Stimulated activated CD4-positive, alpha-beta T cell treated with anti-CD3 and anti-CD28 coated beads, Interleukin-2, amount 100 ng/mL, for 4 hours (primary cell): ENCODE measurements at regions not wholly inside any gene's neighbourhood (a gene's known extent, or its start where the extent isn't known, plus 50 kb on each side); places are given as distances from the start of the nearest gene placed in this dataset.
A peak's percentile ranks its signal among the peaks of the same experiment; 100 is the strongest.
"Not testable (repeated sequence)": the region's sequence is repeated elsewhere in the genome, so short reads cannot be mapped to it uniquely, and the experiment has no call there.

Source experiments
- DNase-seq: peaks from one replicate; pipeline ENCODE4 v3.0.0-alpha.2; 2020; ENCODE audit warnings: low read depth

GRCh38 chr21:29396951-29397455 lies 98.3 kb downstream of the BACH1 start:
- DNase-seq: no peak

DNA sequence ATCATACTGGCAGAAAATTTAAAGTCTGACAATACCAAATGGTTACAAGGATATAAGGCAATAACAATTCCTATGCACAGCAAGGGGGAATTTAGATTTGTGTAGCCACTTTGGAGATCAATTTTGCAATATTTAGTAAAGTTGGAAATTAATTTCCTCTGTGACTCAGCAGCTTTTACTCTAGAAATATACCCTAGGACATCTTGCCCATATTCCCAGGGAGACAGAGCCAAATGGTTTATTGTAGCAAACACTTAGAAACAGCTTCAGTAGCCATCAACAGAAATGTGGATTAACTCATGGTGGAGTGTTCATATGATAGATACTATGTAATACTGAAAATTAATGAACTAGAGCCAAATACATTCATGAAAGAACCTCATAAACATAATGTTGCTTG lies 104.6 kb downstream of the BACH1 start:
- DNase-seq: no peak

GRCh38 chr21:29403922-29404538 lies 105.3 kb downstream of the BACH1 start:
- DNase-seq: no peak

DNA sequence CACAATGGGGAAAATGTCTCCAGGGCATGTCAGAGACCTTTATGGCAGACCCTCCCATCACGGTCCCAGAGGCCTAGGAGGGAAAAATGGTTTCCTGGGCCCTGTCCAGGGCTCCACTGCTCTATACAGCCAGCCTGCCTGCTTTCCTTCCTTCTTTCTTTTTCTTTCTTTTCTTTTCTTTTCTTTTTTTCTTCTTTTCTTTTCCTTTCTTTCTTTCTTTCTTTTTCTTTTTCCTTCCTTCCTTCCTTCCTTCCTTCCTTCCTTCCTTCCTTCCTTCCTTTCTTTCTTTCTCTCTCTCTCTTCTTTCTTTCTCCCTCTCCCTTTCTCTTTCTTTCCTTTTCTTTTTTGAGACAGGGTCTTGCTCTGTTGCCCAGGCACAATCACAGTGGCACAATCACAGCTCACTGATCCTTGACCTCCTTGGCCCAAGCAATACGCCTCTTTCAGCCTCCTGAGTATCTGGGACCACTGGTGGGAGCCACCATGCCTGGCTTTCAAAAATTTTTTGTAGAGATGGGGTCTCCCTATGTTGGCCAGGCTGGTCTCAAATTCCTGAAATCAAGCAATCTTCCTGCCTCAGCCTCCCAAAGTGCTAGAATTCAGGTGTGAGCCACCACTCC lies 106.9 kb downstream of the BACH1 start:
- DNase-seq: no peak

DNA sequence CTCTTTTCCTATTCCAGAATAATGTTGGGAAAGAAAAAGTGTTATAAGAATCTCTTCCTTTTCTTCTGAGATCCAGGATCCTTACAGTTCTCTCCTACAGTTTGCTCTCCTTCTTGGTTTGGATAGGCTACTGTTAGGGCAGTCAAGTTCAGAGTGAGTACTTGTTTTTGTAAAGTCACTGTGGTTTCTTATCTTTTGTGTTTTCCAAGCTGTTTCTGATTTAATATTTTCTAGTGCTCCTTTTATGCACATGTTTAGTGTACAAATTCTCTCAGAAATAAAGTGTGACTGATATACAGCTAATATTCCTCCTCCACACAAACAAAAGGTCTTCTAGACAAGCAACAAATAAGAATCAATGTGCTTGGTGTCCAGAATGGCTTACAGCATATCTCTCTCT lies 107.7 kb downstream of the BACH1 start:
- no peak for DNase-seq

GRCh38 chr21:29407571-29407970 lies 108.8 kb downstream of the BACH1 start:
- no peak for DNase-seq

- no peak for DNase-seq
These were observed 115.0 kb downstream of the BACH1 start for GRCh38 chr21:29413683-29414082.

- no peak for DNase-seq
These were observed 117.5 kb downstream of the BACH1 start for GRCh38 chr21:29416268-29416667.

DNA sequence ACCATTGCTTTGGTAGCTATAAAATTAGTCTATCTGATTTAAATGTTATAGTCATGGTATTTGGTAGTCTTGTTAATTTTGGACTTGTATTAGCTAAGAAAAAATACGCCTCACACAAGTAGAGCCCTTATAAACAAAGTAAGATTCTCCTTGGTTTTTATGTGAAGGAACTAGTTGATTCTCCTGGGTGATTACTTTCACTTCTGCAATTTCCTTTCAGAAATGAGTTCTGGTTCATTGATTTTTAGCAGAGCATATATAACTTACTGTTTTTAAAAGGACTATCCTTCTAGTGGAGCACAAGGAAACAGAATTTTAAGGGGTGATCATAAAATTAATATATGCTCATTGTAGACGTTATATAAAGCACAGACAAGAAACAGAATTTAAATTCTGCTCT lies 120.1 kb downstream of the BACH1 start:
- no peak for DNase-seq

- no peak for DNase-seq
These were observed 120.7 kb downstream of the BACH1 start for GRCh38 chr21:29419422-29419821.

DNA sequence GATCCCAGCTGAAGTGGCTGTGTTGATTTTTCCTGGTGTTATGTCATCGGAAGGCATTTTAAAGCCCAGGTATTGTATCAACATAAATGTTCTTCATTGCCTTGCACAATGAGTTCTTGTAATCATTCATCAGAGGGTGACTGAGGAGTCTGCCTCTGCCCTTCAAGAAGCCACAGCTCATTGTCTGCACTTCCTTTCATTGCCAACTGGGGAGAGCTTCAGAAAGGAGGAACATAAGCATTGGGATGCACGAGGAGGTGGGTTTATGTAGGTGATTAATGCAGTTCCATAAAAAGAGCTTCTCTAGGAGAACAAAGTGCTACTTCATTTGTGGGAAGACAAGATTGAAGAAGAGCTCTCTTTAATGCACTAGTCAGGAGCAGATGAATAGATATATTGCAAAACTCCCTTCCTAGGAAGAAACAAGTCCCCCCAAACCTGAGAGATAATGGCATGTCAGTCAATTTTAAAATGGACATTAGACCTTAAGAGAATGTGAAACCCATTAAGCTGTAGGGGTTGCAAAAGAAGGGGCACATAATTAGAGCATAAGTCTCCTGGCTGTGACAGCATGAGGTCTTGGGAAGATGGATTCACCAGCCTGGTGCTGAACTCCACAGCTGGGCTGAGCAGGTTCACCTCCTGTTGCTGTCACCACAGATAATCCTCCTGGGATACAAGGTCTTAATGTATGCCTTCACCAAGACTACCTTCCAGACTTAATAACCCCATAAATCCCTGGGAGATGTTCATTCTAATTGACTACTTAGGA lies 124.6 kb downstream of the BACH1 start:
- DNase-seq: no peak

GRCh38 chr21:29424728-29425127 lies 126.0 kb downstream of the BACH1 start:
- DNase-seq: no peak

GRCh38 chr21:29429218-29429617 lies 130.5 kb downstream of the BACH1 start:
- DNase-seq: no peak

DNA sequence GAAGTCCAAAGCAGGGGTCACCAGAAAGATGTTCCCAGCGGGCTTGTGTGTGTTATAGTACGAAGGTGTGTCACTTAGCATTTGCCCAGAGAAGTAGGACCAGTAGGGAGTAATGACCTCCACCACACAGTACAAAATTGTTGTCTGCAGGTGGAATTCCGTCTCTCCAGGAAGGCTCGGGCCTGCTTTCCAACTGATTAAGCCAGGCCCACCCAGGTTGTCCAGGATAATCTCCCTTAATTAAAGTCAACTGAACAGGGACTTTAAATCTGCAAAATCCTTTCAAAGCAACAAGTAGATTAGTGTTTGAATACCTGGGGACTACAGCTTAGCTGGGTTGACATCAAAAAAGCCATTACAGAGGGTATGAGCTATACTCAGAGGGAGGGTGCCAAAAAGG lies 131.3 kb downstream of the BACH1 start:
- no peak for DNase-seq

DNA sequence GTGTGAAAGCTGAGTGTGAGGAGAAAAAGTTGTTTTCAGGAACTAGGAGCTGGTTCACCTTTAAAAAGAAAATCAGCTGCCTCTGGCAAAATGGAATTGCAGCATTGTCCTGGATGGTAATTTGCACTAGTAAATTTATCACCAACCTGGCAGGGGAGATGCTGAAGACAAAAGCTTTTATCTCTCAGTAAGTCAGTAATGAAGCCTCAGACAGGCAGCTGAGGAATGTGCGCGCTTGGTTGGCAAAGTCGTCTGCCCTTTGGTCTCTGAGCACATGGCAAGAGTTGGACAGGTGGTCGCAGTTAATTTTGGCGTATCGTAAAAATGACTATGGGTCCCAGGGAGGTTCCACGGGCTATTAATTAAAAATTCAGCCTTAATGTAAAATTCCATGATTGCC lies 131.9 kb downstream of the BACH1 start:
- no peak for DNase-seq

DNA sequence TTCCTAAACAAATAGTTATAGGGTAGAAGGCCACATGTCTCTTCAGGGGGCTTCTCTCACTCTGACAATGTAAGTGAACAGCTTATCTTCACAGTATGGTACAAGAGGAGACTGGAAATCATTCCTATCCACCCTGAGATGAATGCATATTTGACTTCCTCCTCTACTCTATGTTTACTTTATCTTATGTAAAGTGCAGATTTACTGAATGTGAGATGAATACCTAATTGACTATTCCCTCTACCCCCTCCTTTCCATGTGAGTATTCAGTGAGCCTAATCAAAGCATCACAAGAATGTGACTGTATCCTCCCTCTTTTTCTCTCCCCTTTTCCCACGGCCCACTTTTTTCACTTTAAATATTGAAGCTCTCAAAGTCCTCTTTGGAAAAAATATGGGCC lies 132.5 kb downstream of the BACH1 start:
- no peak for DNase-seq

GRCh38 chr21:29431680-29432079 lies 133.0 kb downstream of the BACH1 start:
- no peak for DNase-seq

DNA sequence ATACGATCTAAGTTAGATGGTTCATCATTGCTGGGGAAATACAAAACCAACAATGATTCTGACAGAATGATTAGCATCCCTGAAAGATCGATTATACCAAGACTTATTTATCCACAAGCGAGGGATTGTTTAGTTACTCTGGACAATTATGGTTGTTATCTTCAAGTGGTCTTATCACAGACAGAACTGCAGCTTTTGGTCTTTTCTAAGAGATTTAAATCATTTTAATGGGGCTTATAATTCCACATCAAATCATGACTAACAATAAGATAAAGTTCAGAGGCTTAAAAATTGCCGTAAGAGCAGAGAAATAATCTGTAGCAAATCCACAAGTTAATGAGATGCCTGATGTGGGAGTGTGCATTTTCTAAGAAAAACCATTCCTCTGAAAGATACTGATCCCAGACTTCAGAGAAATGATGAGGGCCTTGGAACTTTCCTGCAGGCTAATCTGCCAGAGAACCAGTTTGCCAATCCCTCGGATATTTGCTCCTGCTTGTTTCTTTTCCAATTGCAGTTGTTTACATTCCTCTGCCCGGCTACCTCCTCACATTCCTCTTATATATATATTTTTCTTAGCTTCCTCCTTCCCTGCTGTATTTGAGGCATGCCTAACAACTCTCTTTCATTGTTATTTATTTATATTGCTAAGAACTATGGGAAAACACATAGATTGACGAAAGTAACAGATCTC lies 134.8 kb downstream of the BACH1 start:
- no peak for DNase-seq

DNA sequence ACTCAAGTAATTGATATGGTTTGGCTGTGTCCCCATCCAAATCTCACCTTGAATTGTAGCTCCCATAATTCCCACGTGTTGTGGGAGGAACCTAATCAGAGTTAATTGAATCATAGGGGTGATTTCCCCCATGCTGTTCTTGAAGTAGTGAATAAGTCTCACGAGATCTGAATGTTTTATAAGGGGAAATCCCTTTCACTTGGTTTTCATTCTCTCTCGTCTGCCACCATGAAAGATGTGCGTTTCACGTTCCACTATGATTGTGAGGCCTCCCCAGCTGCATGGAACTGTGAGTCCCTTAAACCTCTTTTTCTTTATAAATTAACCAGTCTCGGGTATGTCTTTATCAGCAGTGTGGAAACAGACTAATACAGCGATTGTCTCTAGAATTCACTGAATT lies 135.4 kb downstream of the BACH1 start:
- no peak for DNase-seq

- not testable (repeated sequence) for DNase-seq
These were observed 136.3 kb downstream of the BACH1 start for GRCh38 chr21:29434982-29435381.

- peak; percentile 44 for DNase-seq
These were observed 137.4 kb downstream of the BACH1 start for GRCh38 chr21:29436143-29436542.

DNA sequence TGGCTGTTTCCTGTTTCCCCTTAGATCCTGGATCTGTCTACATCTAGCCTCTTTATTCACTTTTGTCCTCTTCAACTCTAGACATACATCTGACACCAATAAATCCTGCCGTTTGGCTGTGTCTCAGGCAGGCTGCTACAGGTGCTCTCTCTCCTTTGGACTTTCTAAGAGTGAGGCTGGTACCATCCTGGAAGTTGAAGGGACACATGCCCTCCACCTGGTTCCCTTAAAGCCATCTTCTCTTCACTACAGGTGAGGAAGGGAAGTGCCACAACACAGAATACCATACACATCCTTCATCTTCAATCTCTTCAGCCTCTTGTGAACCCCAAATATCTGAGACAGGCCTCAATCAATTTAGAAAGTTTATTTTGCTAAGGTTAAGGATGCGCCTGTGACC lies 137.9 kb downstream of the BACH1 start:
- no peak for DNase-seq

- DNase-seq: no peak
These were observed 142.9 kb downstream of the BACH1 start for GRCh38 chr21:29441651-29442050.
